PC-3 (cell line): ENCODE measurements at regions not wholly inside any gene's neighbourhood (a gene's known extent, or its start where the extent isn't known, plus 50 kb on each side); places are given as distances from the start of the nearest gene placed in this dataset.

Experiments used
- ATAC-seq: fragments of 200-7000 bp; cut with Tn5 transposase; 2 replicates; pipeline ENCODE4 v1.9.1; 2020; ENCODE audit warnings: mild to moderate bottlenecking, moderate library complexity
- BruUV-seq: library from RNA; stranded (reverse); fragments of 400-500 nt; replicated peaks from 2 replicates; lab custom pipeline; 2021; lab: Mats Ljungman, UMichigan
- CTCF ChIA-PET: fragments of 300-600 bp; sonication (Branson Sonifier 250); formaldehyde crosslinking; loops from one replicate; lab custom pipeline; 2022; ENCODE audit warnings: antibody characterized with exemption; lab: Charles Lee
- POLR2A ChIA-PET: fragments of 300-600 bp; sonication (Branson Sonifier 250); formaldehyde crosslinking; loops from one replicate; lab custom pipeline; 2022; ENCODE audit warnings: antibody characterized with exemption; ENCODE audit not compliant: unreplicated experiment; lab: Charles Lee
- DNase-seq: peaks from one replicate; pipeline ENCODE4 v3.0.0-alpha.2; 2015
- H2AFZ ChIP-seq: fragments of 300-600 bp; sonication (generic); 2 replicates; pipeline ENCODE4 v1.6.0; 2016; ENCODE audit warnings: antibody characterized with exemption, low read length
- H3F3A ChIP-seq: fragments of 300-600 bp; sonication (generic); one replicate; pipeline ENCODE4 v1.6.0; 2017; ENCODE audit warnings: antibody characterized with exemption, low read length, control low read depth, mild to moderate bottlenecking; ENCODE audit not compliant: unreplicated experiment
- H3K27ac ChIP-seq: fragments of 300-600 bp; sonication (generic); 2 replicates; pipeline ENCODE4 v1.5.1; 2016; ENCODE audit warnings: mild to moderate bottlenecking, low read length
- H3K27me3 ChIP-seq: fragments of 300-600 bp; sonication (generic); 2 replicates; pipeline ENCODE4 v1.6.1; 2016; ENCODE audit warnings: low read length, mixed read lengths
- H3K36me3 ChIP-seq: fragments of 300-600 bp; sonication (generic); 2 replicates; pipeline ENCODE4 v1.6.1; 2016; ENCODE audit warnings: low read depth, mixed run types, low read length, mixed read lengths
- H3K4me1 ChIP-seq: fragments of 300-600 bp; sonication (generic); 2 replicates; pipeline ENCODE4 v1.5.1; 2016; ENCODE audit warnings: low read length; ENCODE audit not compliant: insufficient read depth
- H3K4me2 ChIP-seq: fragments of 300-600 bp; sonication (generic); 2 replicates; pipeline ENCODE4 v1.6.0; 2016; ENCODE audit warnings: low read length
- H3K4me3 ChIP-seq: fragments of 300-600 bp; sonication (generic); 2 replicates; pipeline ENCODE4 v1.5.1; 2016; ENCODE audit warnings: mild to moderate bottlenecking, low read length, mixed read lengths
- H3K79me2 ChIP-seq: fragments of 300-600 bp; sonication (generic); 2 replicates; pipeline ENCODE4 v1.6.1; 2017; ENCODE audit warnings: low read length, mixed read lengths
- H3K9ac ChIP-seq: fragments of 300-600 bp; sonication (generic); 2 replicates; pipeline ENCODE4 v1.6.0; 2016; ENCODE audit warnings: mild to moderate bottlenecking, low read length
- H3K9me2 ChIP-seq: fragments of 300-600 bp; sonication (generic); replicated peaks from 2 replicates; pipeline ENCODE4 v1.6.1; 2016; ENCODE audit warnings: mixed run types, low read length, mixed read lengths
- H3K9me3 ChIP-seq: fragments of 300-600 bp; sonication (generic); 2 replicates; pipeline ENCODE4 v1.6.1; 2016; ENCODE audit warnings: low read length, mixed read lengths
- H4K20me1 ChIP-seq: fragments of 300-600 bp; sonication (generic); 2 replicates; pipeline ENCODE4 v1.6.1; 2016; ENCODE audit warnings: low read length, mixed read lengths
- EZH2 ChIP-seq: fragments of 300-600 bp; sonication (generic); IDR thresholded peaks from one replicate; pipeline ENCODE4 v1.6.1; 2017; ENCODE audit warnings: antibody characterized with exemption, mild to moderate bottlenecking, low read length; ENCODE audit not compliant: unreplicated experiment
- EZH2phosphoT487 ChIP-seq: fragments of 300-600 bp; sonication (generic); IDR thresholded peaks from 2 replicates; pipeline ENCODE4 v1.6.1; 2018; ENCODE audit warnings: mild to moderate bottlenecking, antibody characterized with exemption, low read length, borderline replicate concordance
- intact Hi-C: fragments of 100-400 bp; cut with micrococcal nuclease; formaldehyde crosslinking; loops from 2 replicates; pipeline ENCODE4 v1.9.0; 2023
- TF ChIP-seq, protein P1 (sequence below): fragments of 300-600 bp; sonication (generic); conservative IDR thresholded peaks from 2 replicates; pipeline ENCODE4 v1.5.1; 2017; ENCODE audit warnings: antibody characterized with exemption, low read depth, mild to moderate bottlenecking, low read length

DNA sequence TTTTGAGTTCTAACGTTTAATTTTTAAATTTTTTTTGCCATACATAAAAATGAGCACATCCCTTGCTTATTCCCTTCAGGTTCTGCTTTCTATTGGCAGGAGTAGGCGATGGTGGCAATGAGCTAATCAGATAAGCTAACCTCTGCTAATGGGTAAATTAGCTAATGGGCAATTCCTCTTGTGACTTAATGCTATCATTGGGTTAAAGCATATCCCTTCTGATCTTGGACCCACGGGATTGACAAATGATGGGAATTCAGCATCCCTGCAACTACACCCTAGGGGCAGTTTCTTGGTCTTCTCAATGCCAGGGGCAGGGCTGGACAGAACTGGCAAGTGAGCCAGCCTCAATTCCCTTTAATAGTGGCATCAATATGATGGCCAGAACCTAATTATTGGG is 70.2 kb upstream of the IL12B start:
- DNase-seq (no peak), ATAC-seq (no peak)
- H3K36me3 ChIP-seq = no peaks in the 10 kb centered on the region
- H3K27me3 ChIP-seq = no peaks in the 10 kb centered on the region
- intact Hi-C loops = no loop called here
- H3K79me2 ChIP-seq = no peaks in the 10 kb centered on the region
- H4K20me1 ChIP-seq = no peaks in the 10 kb centered on the region
- H3F3A ChIP-seq = no peaks in the 10 kb centered on the region
- H3K4me2 ChIP-seq = no peak overlapping the region
- H2AFZ ChIP-seq = no peak overlapping the region
- no peaks in the 10 kb centered on the region for H3K9me3 ChIP-seq
- no peak overlapping the region for H3K4me3 ChIP-seq
- no TSS peak for BruUV-seq
- no peak overlapping the region for H3K9ac ChIP-seq
- no peaks in the 10 kb centered on the region for H3K9me2 ChIP-seq
- TF ChIP-seq EZH2phosphoT487 (no peak), EZH2 (no peak)
- TF ChIP-seq, protein P1, sequence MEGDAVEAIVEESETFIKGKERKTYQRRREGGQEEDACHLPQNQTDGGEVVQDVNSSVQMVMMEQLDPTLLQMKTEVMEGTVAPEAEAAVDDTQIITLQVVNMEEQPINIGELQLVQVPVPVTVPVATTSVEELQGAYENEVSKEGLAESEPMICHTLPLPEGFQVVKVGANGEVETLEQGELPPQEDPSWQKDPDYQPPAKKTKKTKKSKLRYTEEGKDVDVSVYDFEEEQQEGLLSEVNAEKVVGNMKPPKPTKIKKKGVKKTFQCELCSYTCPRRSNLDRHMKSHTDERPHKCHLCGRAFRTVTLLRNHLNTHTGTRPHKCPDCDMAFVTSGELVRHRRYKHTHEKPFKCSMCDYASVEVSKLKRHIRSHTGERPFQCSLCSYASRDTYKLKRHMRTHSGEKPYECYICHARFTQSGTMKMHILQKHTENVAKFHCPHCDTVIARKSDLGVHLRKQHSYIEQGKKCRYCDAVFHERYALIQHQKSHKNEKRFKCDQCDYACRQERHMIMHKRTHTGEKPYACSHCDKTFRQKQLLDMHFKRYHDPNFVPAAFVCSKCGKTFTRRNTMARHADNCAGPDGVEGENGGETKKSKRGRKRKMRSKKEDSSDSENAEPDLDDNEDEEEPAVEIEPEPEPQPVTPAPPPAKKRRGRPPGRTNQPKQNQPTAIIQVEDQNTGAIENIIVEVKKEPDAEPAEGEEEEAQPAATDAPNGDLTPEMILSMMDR = no peak
- H3K4me1 ChIP-seq = no peaks in the 10 kb centered on the region
- CTCF ChIA-PET = no interaction called here
- no peak overlapping the region for H3K27ac ChIP-seq
- POLR2A ChIA-PET = no interaction called here

DNA sequence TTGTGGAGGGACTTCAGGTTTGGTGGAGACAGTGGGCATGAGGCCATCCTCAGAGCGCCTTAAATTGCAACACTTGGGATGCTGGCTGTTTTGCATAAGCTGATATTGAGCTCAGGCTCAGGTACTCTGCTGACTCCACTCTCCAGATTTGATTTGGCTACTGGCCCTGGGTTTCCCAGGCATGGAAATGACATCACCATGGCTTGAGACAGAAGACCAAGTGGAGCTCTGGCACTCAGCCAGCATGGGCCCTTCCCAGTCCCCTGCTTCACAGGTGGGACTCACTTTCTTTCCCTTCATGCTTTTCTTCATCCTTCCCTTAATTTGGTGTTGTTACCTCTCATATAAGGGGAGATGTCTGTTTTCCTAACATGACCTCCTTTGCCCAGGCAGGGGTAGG is 72.0 kb upstream of the IL12B start:
- H3K4me3 ChIP-seq = no peak overlapping the region
- no TSS peak for BruUV-seq
- H2AFZ ChIP-seq = no peak overlapping the region
- H3K4me2 ChIP-seq = no peak overlapping the region
- intact Hi-C loops = no loop called here
- H3K4me1 ChIP-seq = no peaks in the 10 kb centered on the region
- H3K9ac ChIP-seq = no peak overlapping the region
- H3K9me2 ChIP-seq = no peaks in the 10 kb centered on the region
- H3K36me3 ChIP-seq = no peaks in the 10 kb centered on the region
- DNase-seq = no peak
- no peak overlapping the region for H3K27ac ChIP-seq
- no peaks in the 10 kb centered on the region for H4K20me1 ChIP-seq
- TF ChIP-seq EZH2 (no peak), EZH2phosphoT487 (no peak)
- TF ChIP-seq, protein P1 = no peak
- no peaks in the 10 kb centered on the region for H3K9me3 ChIP-seq
- H3K79me2 ChIP-seq = no peaks in the 10 kb centered on the region
- POLR2A ChIA-PET = no interaction called here
- no peaks in the 10 kb centered on the region for H3K27me3 ChIP-seq
- CTCF ChIA-PET = no interaction called here
- no peaks in the 10 kb centered on the region for H3F3A ChIP-seq
- ATAC-seq = no peak

DNA sequence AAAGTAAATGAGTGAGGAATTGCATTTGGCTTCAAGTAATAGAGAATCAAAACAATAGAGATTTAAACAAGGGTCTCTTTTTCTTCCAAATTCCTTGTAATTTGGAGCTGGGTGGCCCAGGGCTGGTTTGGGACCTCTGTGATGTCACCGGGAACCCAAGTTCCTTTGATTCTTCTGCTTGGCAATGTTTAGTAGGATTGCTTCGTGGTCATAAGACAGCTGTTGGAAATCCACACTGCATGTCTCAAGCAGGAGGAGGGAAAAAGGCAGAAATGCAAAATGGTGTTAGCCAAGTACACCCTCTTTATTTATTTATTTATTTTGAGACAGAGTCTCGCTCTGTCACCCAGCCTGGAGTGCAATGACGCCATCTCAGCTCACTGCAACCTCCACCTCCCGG is 72.6 kb upstream of the IL12B start:
- ATAC-seq (no peak), DNase-seq (no peak)
- BruUV-seq = no TSS peak
- intact Hi-C loops = no loop called here
- TF ChIP-seq, protein P1 = no peak
- TF ChIP-seq EZH2phosphoT487 (no peak), EZH2 (no peak)
- no peaks in the 10 kb centered on the region for H3F3A ChIP-seq
- H3K9ac ChIP-seq = no peak overlapping the region
- H4K20me1 ChIP-seq = no peaks in the 10 kb centered on the region
- no peak overlapping the region for H2AFZ ChIP-seq
- no peaks in the 10 kb centered on the region for H3K79me2 ChIP-seq
- H3K27ac ChIP-seq = no peak overlapping the region
- no peaks in the 10 kb centered on the region for H3K36me3 ChIP-seq
- no peaks in the 10 kb centered on the region for H3K9me2 ChIP-seq
- H3K4me2 ChIP-seq = no peak overlapping the region
- ChIA-PET POLR2A (no interaction called here), CTCF (no interaction called here)
- H3K27me3 ChIP-seq = no peaks in the 10 kb centered on the region
- no peaks in the 10 kb centered on the region for H3K4me1 ChIP-seq
- no peak overlapping the region for H3K4me3 ChIP-seq
- no peaks in the 10 kb centered on the region for H3K9me3 ChIP-seq
